DMS79 (cell line): ENCODE measurements at regions not wholly inside any gene's neighbourhood (a gene's known extent, or its start where the extent isn't known, plus 50 kb on each side); places are given as distances from the start of the nearest gene placed in this dataset.
"Not testable (repeated sequence)": the region's sequence is repeated elsewhere in the genome, so short reads cannot be mapped to it uniquely, and the experiment has no call there.

ENCODE experiments used
- DNase-seq: peaks from one replicate; lab custom pipeline; 2025; lab: John Stamatoyannopoulos, UW

GRCh38 chr6:85128256-85128655 lies 321.6 kb upstream of the NT5E start:
- DNase-seq = not testable (repeated sequence)

DNA sequence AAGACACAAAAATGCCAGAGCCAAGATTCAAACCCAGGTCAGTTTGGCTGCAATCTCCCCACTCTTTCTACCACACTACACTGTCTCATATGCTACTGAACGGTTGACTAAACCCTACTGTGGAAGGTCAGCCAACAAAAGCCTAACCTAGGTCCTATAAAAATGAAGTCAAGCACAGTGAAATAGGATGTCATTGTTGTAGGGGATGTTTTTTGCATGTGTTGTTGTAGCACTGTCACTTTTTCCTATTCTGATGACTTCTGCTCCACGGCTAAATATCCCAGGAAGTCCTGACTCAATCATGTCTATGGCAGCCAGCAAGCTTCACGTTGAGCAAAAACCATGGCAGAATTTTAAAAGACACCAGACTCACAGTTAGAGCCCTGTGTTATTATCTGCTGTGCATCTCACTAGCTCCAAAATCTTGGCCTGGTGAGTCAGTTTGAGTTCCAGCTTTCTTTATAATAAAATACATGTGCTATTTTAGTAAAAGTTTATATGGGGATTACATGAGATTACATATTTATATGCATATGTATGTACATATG lies 322.1 kb upstream of the NT5E start:
- DNase-seq = no peak

- no peak for DNase-seq
Observed at GRCh38 chr6:85127168-85127498, 322.8 kb upstream of the NT5E start.

- no peak for DNase-seq
Observed at GRCh38 chr6:85126485-85127167, 323.3 kb upstream of the NT5E start.

DNA sequence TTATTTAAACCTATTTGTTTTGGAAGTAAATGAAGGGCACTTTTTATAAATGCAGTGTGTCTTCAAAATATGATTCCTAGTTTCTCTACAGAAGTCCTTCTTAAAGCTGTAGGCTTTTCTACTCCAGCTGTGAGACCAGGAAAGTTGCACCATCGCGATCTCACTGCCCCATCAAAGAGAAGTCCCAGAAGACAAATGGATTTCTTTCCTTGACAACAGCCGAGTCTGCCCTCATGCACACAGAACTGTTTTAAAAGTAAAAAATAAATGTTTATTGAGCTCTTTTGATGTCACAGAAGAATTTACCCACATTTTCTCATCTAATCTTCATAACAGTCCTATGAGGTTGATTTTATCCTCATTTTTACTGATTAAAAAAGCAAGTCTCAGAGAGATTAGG lies 324.4 kb upstream of the NT5E start:
- DNase-seq = no peak

DNA sequence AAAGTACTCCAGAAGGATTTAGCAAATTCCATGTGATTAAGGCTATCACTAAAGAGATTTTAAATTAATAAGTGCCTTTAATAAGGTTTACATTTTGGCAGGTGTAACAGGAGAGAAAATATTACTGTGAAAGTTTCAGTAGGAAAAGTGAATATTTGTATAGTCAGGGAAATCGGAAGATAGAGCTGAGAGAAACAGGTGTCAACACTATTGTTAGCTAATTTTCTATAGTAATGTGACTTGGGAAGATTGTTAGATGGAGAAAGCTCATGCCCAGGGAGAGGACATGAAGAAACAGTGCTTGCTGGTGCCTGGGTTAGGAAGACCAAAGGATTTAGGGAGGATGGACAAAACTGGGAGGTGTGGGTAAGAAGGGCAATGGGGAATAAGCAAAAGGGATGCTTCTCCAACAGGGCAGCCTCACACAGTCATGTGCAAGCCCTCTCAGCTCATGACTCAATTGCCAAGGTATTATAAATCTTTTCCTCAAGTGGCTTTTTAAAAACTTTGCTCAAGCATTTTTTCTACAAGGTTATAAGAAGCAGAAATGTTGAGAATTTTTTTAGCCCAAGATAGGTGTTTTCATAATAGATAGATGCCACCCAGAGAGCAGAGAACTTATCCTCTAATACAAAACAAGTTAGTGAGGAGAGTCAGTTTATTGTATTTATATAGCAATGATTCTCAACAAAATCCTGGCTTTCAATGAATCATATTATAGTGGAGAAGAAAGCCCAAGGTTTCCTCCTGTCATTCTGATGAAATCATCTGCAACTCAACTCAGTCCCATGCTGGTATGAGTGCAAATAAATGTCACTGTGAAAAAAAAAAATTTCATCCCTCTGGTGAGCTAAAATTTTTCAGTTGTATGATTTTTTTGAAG lies 325.2 kb upstream of the NT5E start:
- no peak for DNase-seq

- DNase-seq = no peak
Observed at GRCh38 chr6:85121158-85121557, 328.7 kb upstream of the NT5E start.

GRCh38 chr6:85118652-85119235 lies 331.1 kb upstream of the NT5E start:
- DNase-seq = no peak

DNA sequence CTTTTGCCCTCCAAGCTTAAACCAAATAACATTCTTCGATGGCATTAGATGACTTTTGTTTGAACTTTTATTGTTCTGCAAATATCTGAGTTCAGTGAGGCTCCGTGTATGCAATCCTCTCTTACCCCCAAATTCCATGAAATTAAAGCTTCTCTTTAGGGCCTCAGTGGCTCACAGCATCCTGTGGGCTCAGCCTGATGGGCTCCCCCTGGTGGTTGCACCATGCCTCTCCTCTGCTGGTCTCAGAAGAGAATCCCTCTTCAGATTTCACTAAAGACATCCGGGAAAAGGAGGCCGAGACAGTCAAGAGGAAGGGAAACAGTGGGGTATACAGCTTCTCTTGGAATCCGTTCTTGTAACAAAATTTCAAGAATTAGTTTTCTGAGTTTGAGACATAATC lies 331.6 kb upstream of the NT5E start:
- no peak for DNase-seq

GRCh38 chr6:85116475-85116874 lies 333.4 kb upstream of the NT5E start:
- no peak for DNase-seq

- DNase-seq = no peak
Observed at GRCh38 chr6:85115876-85116275, 334.0 kb upstream of the NT5E start.

- DNase-seq = no peak
Observed at GRCh38 chr6:85115376-85115775, 334.5 kb upstream of the NT5E start.

DNA sequence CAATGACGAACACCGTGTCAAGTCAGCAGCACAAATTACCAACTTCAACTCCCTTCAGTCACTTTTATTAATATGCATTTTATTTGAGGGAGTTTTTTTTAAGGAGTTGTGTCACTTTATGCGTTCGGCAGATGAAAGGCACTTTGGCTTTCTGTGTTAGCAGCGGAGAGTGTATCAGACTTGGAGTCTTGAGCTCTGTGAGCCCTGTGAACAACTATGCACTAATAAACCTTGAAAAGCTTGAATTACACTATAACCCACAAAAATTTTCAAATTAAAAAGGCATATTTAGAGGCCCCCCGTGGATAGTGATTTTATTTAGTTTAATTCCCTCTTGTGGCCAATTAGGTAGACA lies 335.3 kb upstream of the NT5E start:
- no peak for DNase-seq

- DNase-seq = no peak
Observed at GRCh38 chr6:85113934-85114580, 335.8 kb upstream of the NT5E start.

- no peak for DNase-seq
Observed at GRCh38 chr6:85112540-85112939, 337.3 kb upstream of the NT5E start.

GRCh38 chr6:85111481-85112011 lies 338.3 kb upstream of the NT5E start:
- DNase-seq = no peak

DNA sequence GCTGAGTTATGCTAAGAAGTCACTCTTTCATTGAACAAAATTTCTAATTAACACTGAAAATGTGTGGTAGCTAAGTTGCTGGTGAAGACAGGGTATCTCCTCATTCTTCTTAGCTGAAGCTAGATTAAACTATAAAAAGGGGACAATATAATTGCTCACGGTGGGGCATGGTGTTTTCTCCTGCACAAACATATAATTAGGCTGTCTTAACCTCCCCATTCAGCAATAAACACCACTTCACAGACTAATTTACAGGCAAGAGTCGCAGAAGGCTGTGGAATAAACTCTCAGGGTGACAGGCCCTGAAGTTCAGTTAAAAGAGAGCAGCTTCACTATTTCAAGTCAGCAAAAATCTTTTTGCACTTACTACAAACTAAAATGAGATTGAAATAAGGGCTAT lies 338.9 kb upstream of the NT5E start:
- no peak for DNase-seq

DNA sequence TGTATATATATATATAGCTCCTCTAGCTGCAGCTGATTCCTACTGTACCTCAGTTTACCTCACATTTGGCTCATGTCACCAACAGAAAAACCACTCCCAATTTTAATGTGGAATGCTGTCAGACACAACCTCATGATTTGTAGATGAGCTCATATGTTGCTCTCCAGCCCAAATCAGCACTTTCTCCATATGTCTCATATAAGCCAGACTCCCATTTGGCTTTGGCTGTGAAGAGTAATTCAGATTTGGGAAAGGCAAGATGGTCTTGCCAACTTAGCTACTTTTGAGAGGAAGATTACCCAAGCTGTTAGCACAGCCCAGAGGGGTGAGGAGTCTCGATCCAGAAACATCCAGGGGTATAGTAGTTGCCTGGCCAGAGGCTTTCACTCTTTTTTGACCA lies 342.2 kb upstream of the NT5E start:
- no peak for DNase-seq

DNA sequence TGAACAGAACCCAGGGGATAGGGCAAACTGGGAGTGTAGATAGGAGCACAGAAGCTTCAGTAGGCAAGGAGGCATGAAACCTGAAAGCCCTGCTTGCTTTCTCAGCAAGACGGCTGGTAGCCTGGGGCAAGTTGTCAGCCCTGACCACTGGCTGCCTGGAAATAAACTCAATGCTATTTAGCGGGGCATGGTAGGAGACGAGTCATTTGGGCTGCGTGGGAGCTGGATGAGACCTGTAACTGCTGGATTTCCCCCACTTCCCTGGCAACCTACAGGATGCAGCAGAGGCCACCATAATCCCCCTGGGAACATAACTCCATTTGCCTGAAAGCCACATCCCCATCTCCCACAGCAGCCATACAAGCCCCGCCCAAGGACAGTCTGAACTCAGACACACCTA lies 332.6 kb upstream of the TBX18 start:
- DNase-seq = no peak

DNA sequence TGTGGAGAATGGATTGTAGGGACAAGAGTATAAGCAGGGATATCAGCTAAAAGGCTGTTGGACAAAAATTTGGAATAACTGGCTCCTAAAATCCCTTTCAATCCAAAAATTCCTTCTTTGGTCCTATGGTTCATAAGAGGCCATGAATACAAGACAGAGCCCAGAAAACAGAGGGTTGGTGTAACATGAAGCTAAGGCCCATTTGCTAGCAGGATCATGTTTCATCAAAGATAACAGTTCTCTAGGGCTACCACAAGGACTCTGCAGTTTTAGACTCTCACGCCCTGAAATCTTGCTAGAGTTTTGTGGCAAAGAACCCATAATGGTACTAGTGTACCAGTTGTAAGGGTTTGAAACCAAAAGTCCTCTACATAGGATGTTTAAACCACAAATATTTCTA lies 327.8 kb upstream of the TBX18 start:
- no peak for DNase-seq

DNA sequence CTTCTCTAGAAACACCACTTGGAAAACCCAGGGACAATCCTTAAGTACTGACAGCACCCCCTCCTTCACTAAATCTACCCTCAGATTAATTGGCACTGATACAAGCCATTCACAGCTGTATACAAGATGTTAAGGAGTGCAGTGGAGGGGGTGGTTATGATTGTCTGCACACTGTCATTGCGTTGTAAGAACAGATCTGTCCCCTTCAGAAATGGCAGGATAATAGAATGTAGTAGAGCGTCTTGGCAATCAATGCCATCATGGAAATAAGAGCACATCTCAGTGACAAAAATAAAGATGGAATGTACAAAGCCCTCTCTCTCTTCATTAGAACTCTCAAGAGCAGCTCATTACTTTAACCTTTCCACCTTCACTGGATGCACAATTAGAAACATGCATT lies 324.9 kb upstream of the TBX18 start:
- no peak for DNase-seq

DNA sequence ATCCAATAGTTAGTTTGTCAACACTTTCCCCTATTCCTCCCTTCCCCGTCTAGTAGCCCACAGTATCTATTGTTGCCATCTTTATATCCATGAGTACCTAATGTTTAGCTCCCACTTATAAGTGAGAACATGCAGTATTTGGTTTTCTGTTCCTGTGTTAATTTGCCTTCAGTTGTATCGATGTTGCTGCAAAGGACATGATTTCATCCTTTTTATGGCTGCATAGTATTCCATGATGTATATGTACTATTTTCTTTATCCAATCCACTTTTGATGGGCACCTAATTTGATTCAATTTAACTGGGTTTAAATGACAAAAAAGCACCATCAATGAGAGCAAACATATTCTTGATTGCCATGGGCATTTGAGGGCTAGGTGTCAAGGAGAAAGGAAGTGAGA lies 321.5 kb upstream of the TBX18 start:
- DNase-seq = no peak
